Breast epithelium (tissue), 4 donors: ENCODE measurements at regions not wholly inside any gene's neighbourhood (a gene's known extent, or its start where the extent isn't known, plus 50 kb on each side); places are given as distances from the start of the nearest gene placed in this dataset.

Experiments used
- DNase-seq, 2 donors: peaks; one replicate each; pipeline ENCODE4 v3.0.0-alpha.2; 2019; ENCODE audit warnings: low spot score in 2 of 2
- H3K27ac ChIP-seq, 2 donors: fragments of 200-600 bp; sonication (generic) in 1 of 2; one replicate each; pipeline ENCODE4 v1.5.1; 2016 to 2019; ENCODE audit warnings: mild to moderate bottlenecking in 1 of 2
- H3K27me3 ChIP-seq, 2 donors: fragments of 200-600 bp; sonication (generic) in 1 of 2; one replicate each; pipeline versions ENCODE4 v1.5.1 to v1.6.0; 2017 to 2019; ENCODE audit warnings: control low read depth in 1 of 2, mild to moderate bottlenecking in 1 of 2
- H3K36me3 ChIP-seq: fragments of 200-600 bp; one replicate; pipeline ENCODE4 v1.5.1; 2019
- H3K4me1 ChIP-seq, 2 donors: fragments of 200-600 bp; sonication (generic); one replicate each; pipeline ENCODE4 v1.5.1; 2016 to 2019; ENCODE audit warnings: control low read depth in 1 of 2
- H3K4me3 ChIP-seq, 3 donors: fragments of 200-600 bp; sonication (generic); 1 replicate in 2 of 3; 2 replicates in 1 of 3; pipeline ENCODE4 v1.5.1; 2016 to 2019; ENCODE audit warnings: mild to moderate bottlenecking in 3 of 3, moderate library complexity in 2 of 3
- H3K9me3 ChIP-seq, 2 donors: fragments of 200-600 bp; sonication (generic) in 1 of 2; one replicate each; pipeline ENCODE4 v1.5.1; 2016 to 2019; ENCODE audit warnings: control low read depth in 1 of 2
- POLR2A ChIP-seq: fragments of 450-650 bp; IDR thresholded peaks from one replicate; pipeline ENCODE4 v1.6.1; 2016; ENCODE audit warnings: antibody characterized with exemption, mild to moderate bottlenecking, moderate library complexity
- POLR2AphosphoS5 ChIP-seq, 3 donors: sonication (generic); formaldehyde crosslinking; IDR thresholded peaks; one replicate each; pipeline ENCODE4 v1.6.1; 2017; ENCODE audit warnings: antibody characterized with exemption in 3 of 3
- intact Hi-C: fragments of 100-400 bp; cut with DNase I; formaldehyde crosslinking; loops from one replicate; pipeline ENCODE4 v1.15.1; 2023; ENCODE audit warnings: low total_unique reads
- TF ChIP-seq, protein P1 (sequence below), 3 donors: fragments of 450-650 bp; IDR thresholded peaks; one replicate each; pipeline ENCODE4 v1.5.1; 2016 to 2017; ENCODE audit warnings: antibody characterized with exemption in 3 of 3, mild to moderate bottlenecking in 3 of 3, moderate library complexity in 3 of 3

DNA sequence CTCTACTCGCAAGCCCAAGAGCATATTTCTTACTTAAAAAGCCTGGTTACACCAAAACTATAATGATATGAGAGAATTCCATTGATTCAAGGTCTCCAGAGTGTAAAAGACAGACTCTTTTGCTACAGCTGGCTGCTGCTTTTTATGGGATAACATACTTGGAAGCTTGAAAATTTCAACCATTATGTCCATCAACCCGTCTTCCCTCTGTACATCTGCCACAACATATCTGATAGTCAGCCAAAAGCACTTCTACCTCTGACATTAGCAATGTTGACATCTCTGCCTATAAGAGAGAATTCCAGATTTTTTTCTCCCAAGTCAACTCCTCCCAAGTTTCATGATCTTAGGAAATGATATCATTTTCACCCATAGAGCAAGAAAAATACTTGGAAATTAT, 54.4 kb upstream of the IQCM start:
- no peak overlapping the region for H3K4me3 ChIP-seq
- DNase-seq, result no peak
- TF ChIP-seq POLR2A (no peak), POLR2AphosphoS5 (IDR thresholded peaks at IDR 0.05) (no peak)
- TF ChIP-seq, protein P1, sequence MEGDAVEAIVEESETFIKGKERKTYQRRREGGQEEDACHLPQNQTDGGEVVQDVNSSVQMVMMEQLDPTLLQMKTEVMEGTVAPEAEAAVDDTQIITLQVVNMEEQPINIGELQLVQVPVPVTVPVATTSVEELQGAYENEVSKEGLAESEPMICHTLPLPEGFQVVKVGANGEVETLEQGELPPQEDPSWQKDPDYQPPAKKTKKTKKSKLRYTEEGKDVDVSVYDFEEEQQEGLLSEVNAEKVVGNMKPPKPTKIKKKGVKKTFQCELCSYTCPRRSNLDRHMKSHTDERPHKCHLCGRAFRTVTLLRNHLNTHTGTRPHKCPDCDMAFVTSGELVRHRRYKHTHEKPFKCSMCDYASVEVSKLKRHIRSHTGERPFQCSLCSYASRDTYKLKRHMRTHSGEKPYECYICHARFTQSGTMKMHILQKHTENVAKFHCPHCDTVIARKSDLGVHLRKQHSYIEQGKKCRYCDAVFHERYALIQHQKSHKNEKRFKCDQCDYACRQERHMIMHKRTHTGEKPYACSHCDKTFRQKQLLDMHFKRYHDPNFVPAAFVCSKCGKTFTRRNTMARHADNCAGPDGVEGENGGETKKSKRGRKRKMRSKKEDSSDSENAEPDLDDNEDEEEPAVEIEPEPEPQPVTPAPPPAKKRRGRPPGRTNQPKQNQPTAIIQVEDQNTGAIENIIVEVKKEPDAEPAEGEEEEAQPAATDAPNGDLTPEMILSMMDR (IDR thresholded peaks at IDR 0.05), result no peak
- H3K4me1 ChIP-seq, result no peaks in the 10 kb centered on the region
- H3K36me3 ChIP-seq, result no peaks in the 10 kb centered on the region
- H3K27me3 ChIP-seq, result no peaks in the 10 kb centered on the region
- intact Hi-C loops, result no loop called here
- H3K27ac ChIP-seq, result no peak overlapping the region
- H3K9me3 ChIP-seq, result no peaks in the 10 kb centered on the region

- Histone ChIP-seq H3K27me3 (no peaks in the 10 kb centered on the region), H3K9me3 (no peaks in the 10 kb centered on the region), H3K27ac (no peak overlapping the region), H3K4me3 (no peak overlapping the region), H3K36me3 (no peaks in the 10 kb centered on the region), H3K4me1 (no peaks in the 10 kb centered on the region)
- TF ChIP-seq, protein P1 (IDR thresholded peaks at IDR 0.05), result no peak
- TF ChIP-seq POLR2AphosphoS5 (IDR thresholded peaks at IDR 0.05), result no peak
- no peak for TF ChIP-seq POLR2A
- no peak for DNase-seq
- intact Hi-C loops, result no loop called here
Measured at GRCh38 chr4:149881744-149882143, 66.1 kb upstream of the IQCM start.

GRCh38 chr4:149882251-149882650, 66.6 kb upstream of the IQCM start:
- DNase-seq, result no peak
- H3K4me3 ChIP-seq, result no peak overlapping the region

GRCh38 chr4:149884046-149884445, 68.4 kb upstream of the IQCM start:
- intact Hi-C loops, result no loop called here
- Histone ChIP-seq H3K9me3 (no peaks in the 10 kb centered on the region), H3K27me3 (no peaks in the 10 kb centered on the region), H3K27ac (no peak overlapping the region), H3K36me3 (no peaks in the 10 kb centered on the region), H3K4me1 (no peaks in the 10 kb centered on the region), H3K4me3 (no peak overlapping the region)
- TF ChIP-seq POLR2AphosphoS5 (IDR thresholded peaks at IDR 0.05), result no peak
- TF ChIP-seq, protein P1 (IDR thresholded peaks at IDR 0.05), result no peak
- no peak for TF ChIP-seq POLR2A
- peak in 1 of 2 donors; percentile 24 for DNase-seq

More at GRCh38 chr4:149882251-149882650, 66.6 kb upstream of the IQCM start:
- Histone ChIP-seq H3K4me1 (no peaks in the 10 kb centered on the region), H3K27me3 (no peaks in the 10 kb centered on the region), H3K27ac (no peak overlapping the region), H3K9me3 (no peaks in the 10 kb centered on the region), H3K36me3 (no peaks in the 10 kb centered on the region)
- TF ChIP-seq POLR2AphosphoS5 (IDR thresholded peaks at IDR 0.05) (no peak), POLR2A (no peak)
- intact Hi-C loops, result no loop called here

DNA sequence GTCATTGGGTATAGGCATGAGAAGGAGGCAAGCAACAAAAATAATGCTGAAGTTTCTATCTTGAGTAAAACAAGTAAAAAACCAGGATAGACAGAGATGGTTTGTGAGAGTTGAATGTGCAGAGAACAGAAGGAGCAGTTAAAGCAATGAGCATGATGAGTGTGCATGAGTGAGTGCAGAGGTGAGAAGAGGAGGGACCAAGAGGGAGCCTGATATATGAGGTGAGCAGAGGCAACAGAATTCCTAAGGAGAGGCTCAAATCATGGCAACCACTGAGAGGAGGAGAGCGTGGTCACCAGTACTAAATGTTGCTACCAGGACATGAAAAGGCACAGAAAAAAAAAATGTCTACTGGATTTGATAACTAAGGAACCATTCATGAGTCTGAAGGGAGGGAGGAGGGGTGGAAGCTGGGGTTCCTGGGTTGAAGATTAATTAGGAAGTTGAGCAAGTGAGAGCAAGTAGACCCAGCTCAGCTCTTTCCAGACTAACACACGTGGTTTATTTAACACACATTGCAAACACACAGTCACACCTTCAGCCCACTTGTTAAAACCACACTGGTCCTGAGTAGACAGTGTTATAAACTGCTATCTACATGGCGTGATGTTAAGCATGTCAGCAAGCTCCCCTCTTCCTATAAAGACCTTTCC, 69.0 kb upstream of the IQCM start:
- Histone ChIP-seq H3K4me3 (no peak overlapping the region), H3K27me3 (no peaks in the 10 kb centered on the region)
- TF ChIP-seq, protein P1 (IDR thresholded peaks at IDR 0.05), result no peak
- no peak for TF ChIP-seq POLR2A
- no peak for TF ChIP-seq POLR2AphosphoS5 (IDR thresholded peaks at IDR 0.05)

More for the DNA sequence above, 69.0 kb upstream of the IQCM start:
- DNase-seq, result no peak
- Histone ChIP-seq H3K9me3 (no peaks in the 10 kb centered on the region), H3K4me1 (no peaks in the 10 kb centered on the region), H3K36me3 (no peaks in the 10 kb centered on the region), H3K27ac (no peak overlapping the region)
- intact Hi-C loops, result no loop called here
